SK-N-SH (cell line): ENCODE measurements at regions not wholly inside any gene's neighbourhood (a gene's known extent, or its start where the extent isn't known, plus 50 kb on each side); places are given as distances from the start of the nearest gene placed in this dataset.

ENCODE experiments used
- CTCF ChIA-PET: fragments of 300-600, 350-600 bp; formaldehyde crosslinking; extraction: SDS; loops from one replicate; lab custom pipeline; 2021; lab: Yijun Ruan, JAX
- POLR2A ChIA-PET: fragments of 350-600 bp; sonication (Branson Sonifier 250); formaldehyde crosslinking; extraction: SDS; loops from one replicate; lab custom pipeline; 2020; ENCODE audit warnings: antibody characterized with exemption, inconsistent platforms; lab: Yijun Ruan, JAX
- DNase-seq: peaks from one replicate; pipeline ENCODE4 v3.0.0; 2012
- H2AFZ ChIP-seq: fragments of 200-600 bp; sonication (generic); 2 replicates; pipeline ENCODE4 v1.8.1; 2016; ENCODE audit warnings: antibody characterized with exemption, mild to moderate bottlenecking, low read depth
- H3F3A ChIP-seq: fragments of 200-600 bp; sonication (generic); replicated peaks from 2 replicates; pipeline ENCODE3; 2016; ENCODE audit warnings: antibody characterized with exemption, mild to moderate bottlenecking; ENCODE audit not compliant: insufficient read depth
- H3K27ac ChIP-seq, 2 experiments: fragments of 200-500 bp in 1 of 2; fragments of 200-600 bp in 1 of 2; sonication (Bioruptor generic) in 1 of 2; sonication (generic), shearing (Covaris generic) in 1 of 2; 2 replicates each; pipeline versions ENCODE4 v1.5.1 to v1.6.1; 2014 to 2016; ENCODE audit warnings: low read depth in 2 of 2, inconsistent platforms in 1 of 2, low read length in 1 of 2, mild to moderate bottlenecking in 1 of 2, mixed read lengths in 1 of 2
- H3K27me3 ChIP-seq: fragments of 200-600 bp; sonication (generic), shearing (Covaris generic); 2 replicates; pipeline ENCODE4 v1.6.1; 2016; ENCODE audit warnings: mixed run types; ENCODE audit not compliant: insufficient read depth
- H3K36me3 ChIP-seq, 2 experiments: fragments of 200-500 bp in 1 of 2; fragments of 200-600 bp in 1 of 2; sonication (Bioruptor generic) in 1 of 2; sonication (generic) in 1 of 2; replicated peaks in 1 of 2; 2 replicates each; pipeline versions ENCODE3 to v1.5.1; 2014 to 2016; ENCODE audit warnings: low read length in 1 of 2, mild to moderate bottlenecking in 1 of 2; ENCODE audit not compliant: insufficient read depth in 2 of 2, control insufficient read depth in 1 of 2
- H3K4me1 ChIP-seq, 2 experiments: fragments of 200-500 bp in 1 of 2; fragments of 200-600 bp in 1 of 2; sonication (Bioruptor generic) in 1 of 2; sonication (generic), shearing (Covaris generic) in 1 of 2; 2 replicates each; pipeline versions ENCODE4 v1.5.1 to v1.6.1; 2014 to 2016; ENCODE audit warnings: low read depth in 1 of 2, low read length in 1 of 2, mixed run types in 1 of 2; ENCODE audit not compliant: insufficient read depth in 2 of 2, control insufficient read depth in 1 of 2
- H3K4me2 ChIP-seq: fragments of 200-600 bp; sonication (generic), shearing (Covaris generic); 2 replicates; pipeline ENCODE4 v1.6.1; 2017; ENCODE audit warnings: mixed run types
- H3K4me3 ChIP-seq, 2 experiments: fragments of 200-500 bp in 1 of 2; fragments of 200-600 bp in 1 of 2; sonication (Bioruptor generic) in 1 of 2; sonication (generic), shearing (Covaris generic) in 1 of 2; 2 replicates each; pipeline versions ENCODE4 v1.5.1 to v1.8.1; 2014 to 2016; ENCODE audit warnings: low read depth in 2 of 2, inconsistent platforms in 1 of 2, low read length in 1 of 2, mild to moderate bottlenecking in 1 of 2, mixed read lengths in 1 of 2, moderate library complexity in 1 of 2
- H3K79me2 ChIP-seq: fragments of 200-600 bp; sonication (generic); 2 replicates; pipeline ENCODE4 v1.8.1; 2017; ENCODE audit warnings: mild to moderate bottlenecking; ENCODE audit not compliant: insufficient read depth
- H3K9ac ChIP-seq: fragments of 200-600 bp; sonication (generic); 2 replicates; pipeline ENCODE4 v1.6.1; 2017; ENCODE audit warnings: mixed run types
- H3K9me2 ChIP-seq: fragments of 200-600 bp; sonication (generic); 2 replicates; pipeline ENCODE4 v1.6.1; 2017; ENCODE audit warnings: mixed run types
- H3K9me3 ChIP-seq: fragments of 200-600 bp; sonication (generic); 2 replicates; pipeline ENCODE4 v1.6.1; 2017; ENCODE audit warnings: mixed run types, mild to moderate bottlenecking, moderate library complexity
- H4K20me1 ChIP-seq: fragments of 200-600 bp; sonication (generic); 2 replicates; pipeline ENCODE4 v1.6.1; 2017; ENCODE audit warnings: mild to moderate bottlenecking, mixed run types; ENCODE audit not compliant: insufficient read depth
- CTCF ChIP-seq: fragments of 200-600 bp; sonication (generic); IDR thresholded peaks from 2 replicates; pipeline ENCODE4 v1.6.1; 2017; ENCODE audit warnings: antibody characterized with exemption, mild to moderate bottlenecking, moderate library complexity
- ELF1 ChIP-seq: IDR thresholded peaks from 2 replicates; pipeline ENCODE4 v1.4.0; 2012
- EP300 ChIP-seq, 2 experiments: IDR thresholded peaks; 2 replicates each; pipeline versions ENCODE4 v1.4.0 to v1.6.1; 2012; ENCODE audit warnings: borderline replicate concordance in 1 of 2, low read depth in 1 of 2, low read length in 1 of 2
- EZH2phosphoT487 ChIP-seq: fragments of 200-600 bp; sonication (generic); IDR thresholded peaks from 2 replicates; pipeline ENCODE4 v1.6.1; 2017; ENCODE audit warnings: low read depth, mixed run types, mild to moderate bottlenecking, antibody characterized with exemption, moderate library complexity, borderline replicate concordance
- FOXM1 ChIP-seq: IDR thresholded peaks from 2 replicates; pipeline ENCODE4 v1.4.0; 2012; ENCODE audit warnings: low read depth, mild to moderate bottlenecking
- JUND ChIP-seq: IDR thresholded peaks from 2 replicates; pipeline ENCODE4 v1.4.0; 2012
- MAX ChIP-seq: IDR thresholded peaks from 2 replicates; pipeline ENCODE4 v1.4.0; 2012; ENCODE audit warnings: low read depth
- MXI1 ChIP-seq: IDR thresholded peaks from 2 replicates; pipeline ENCODE4 v1.6.1; 2012; ENCODE audit warnings: mild to moderate bottlenecking, low read depth, low read length, improper control_type of control experiment
- NFIC ChIP-seq: IDR thresholded peaks from 2 replicates; pipeline ENCODE4 v1.4.0; 2012; ENCODE audit warnings: borderline replicate concordance
- NRF1 ChIP-seq: IDR thresholded peaks from 2 replicates; pipeline ENCODE4 v1.6.1; 2012; ENCODE audit warnings: low read depth, mild to moderate bottlenecking, low read length
- RAD21 ChIP-seq: IDR thresholded peaks from 2 replicates; pipeline ENCODE4 v1.6.1; 2012; ENCODE audit warnings: mild to moderate bottlenecking, low read length
- RFX5 ChIP-seq: IDR thresholded peaks from 2 replicates; pipeline ENCODE4 v1.6.1; 2012; ENCODE audit warnings: mild to moderate bottlenecking, improper control_type of control experiment, low read length
- SIN3A ChIP-seq: IDR thresholded peaks from 2 replicates; pipeline ENCODE4 v1.6.1; 2012; ENCODE audit warnings: low read depth, mild to moderate bottlenecking, low read length, moderate library complexity, borderline replicate concordance
- TCF12 ChIP-seq: IDR thresholded peaks from 2 replicates; pipeline ENCODE4 v1.4.0; 2012
- TEAD4 ChIP-seq: IDR thresholded peaks from 2 replicates; pipeline ENCODE4 v1.4.0; 2012; ENCODE audit warnings: mild to moderate bottlenecking, borderline replicate concordance; ENCODE audit not compliant: insufficient read depth
- USF1 ChIP-seq: IDR thresholded peaks from 2 replicates; pipeline ENCODE4 v1.4.0; 2012; ENCODE audit warnings: low read depth, borderline replicate concordance
- WGBS: methylation state at CpG from one replicate; pipeline ENCODE4 v1.1.6; 2017; ENCODE audit warnings: low lambda C conversion rate; 5-methylcytosine and 5-hydroxymethylcytosine counted together
- TF ChIP-seq, protein P1 (sequence below): fragments of 150-350 bp; IDR thresholded peaks from 2 replicates; pipeline ENCODE4 v1.6.1; 2017; ENCODE audit warnings: antibody characterized with exemption, low read length, low read depth, borderline replicate concordance
- TF ChIP-seq, protein P2 (sequence below): IDR thresholded peaks from 2 replicates; pipeline ENCODE4 v1.6.1; 2012; ENCODE audit warnings: mild to moderate bottlenecking, low read depth, low read length, moderate library complexity

DNA sequence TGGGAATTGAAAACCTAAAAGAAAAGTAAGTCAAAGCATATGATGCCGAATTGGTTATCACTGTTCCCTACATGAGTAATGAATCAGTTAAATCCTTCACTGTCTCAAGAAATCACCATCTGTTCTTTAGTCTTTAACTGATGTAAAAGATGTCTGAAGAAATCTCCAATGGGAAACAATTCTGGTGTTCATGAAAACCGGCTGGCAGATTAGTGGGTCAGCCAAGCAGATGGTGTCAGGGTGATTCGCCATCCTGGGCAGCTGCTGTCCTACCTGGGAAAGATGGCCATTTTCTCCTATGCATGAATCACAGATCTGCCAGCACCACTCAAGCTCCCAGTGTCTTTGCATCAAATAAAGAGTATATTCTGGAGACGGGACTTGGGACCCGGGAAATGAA, 925.2 kb upstream of the GHITM start (continued):
- TF ChIP-seq ELF1: no peak
- peak; percentile 92 for TF ChIP-seq TCF12
- no peak for TF ChIP-seq RAD21
- no peak for TF ChIP-seq RFX5
- TF ChIP-seq JUND: peak; percentile 60
- TF ChIP-seq CTCF: no peak
- no peak for TF ChIP-seq USF1
- TF ChIP-seq, all 33 proteins: peak for 7

GRCh38 chr10:83218205-83218604, 921.1 kb upstream of the GHITM start:
- Histone ChIP-seq H3K79me2 (no peaks in the 10 kb centered on the region), H3F3A (no peaks in the 10 kb centered on the region), H3K27me3 (no peaks in the 10 kb centered on the region), H3K4me1 (no peaks in the 10 kb centered on the region), H3K4me2 (no peak overlapping the region), H3K9me3 (no peaks in the 10 kb centered on the region), H3K4me3 (no peak overlapping the region), H4K20me1 (no peaks in the 10 kb centered on the region), H3K9ac (no peak overlapping the region), H2AFZ (no peak overlapping the region), H3K9me2 (no peaks in the 10 kb centered on the region)
- 79% methylated on average over 5 of the region's 5 CpGs for WGBS
- peak; percentile 6 for DNase-seq
- TF ChIP-seq NFIC: no peak
- TF ChIP-seq, all 33 proteins: peak for 0
- ChIA-PET CTCF (no interaction called here), POLR2A (no interaction called here)
- Histone ChIP-seq H3K36me3 (no peaks in the 10 kb centered on the region), H3K27ac (no peak overlapping the region)

- no peaks in the 10 kb centered on the region for H3K9me2 ChIP-seq
- 61% methylated on average over 6 of the region's 6 CpGs for WGBS
- H3K9me3 ChIP-seq: no peaks in the 10 kb centered on the region
- no peak overlapping the region for H3K27ac ChIP-seq
- no peaks in the 10 kb centered on the region for H3K36me3 ChIP-seq
- DNase-seq: no peak
- no peak overlapping the region for H3K4me2 ChIP-seq
- no peak overlapping the region for H3K4me3 ChIP-seq
- ChIA-PET CTCF (interaction anchor here (0.6 to 1.5 kb wide), 2 partner anchors 10 to 52 kb away, joined by 3 to 5 read pairs; no protein-coding TSS in a partner anchor), POLR2A (no interaction called here)
- H4K20me1 ChIP-seq: no peaks in the 10 kb centered on the region
- H3K9ac ChIP-seq: no peak overlapping the region
- no peaks in the 10 kb centered on the region for H3K4me1 ChIP-seq
- H3F3A ChIP-seq: no peaks in the 10 kb centered on the region
- no peaks in the 10 kb centered on the region for H3K27me3 ChIP-seq
- no peaks in the 10 kb centered on the region for H3K79me2 ChIP-seq
- H2AFZ ChIP-seq: no peak overlapping the region
- TF ChIP-seq USF1 (no peak), MXI1 (no peak), NRF1 (no peak), EZH2phosphoT487 (no peak), TEAD4 (no peak), RAD21 (no peak), SIN3A (no peak), EP300 (IDR thresholded peaks at IDR 0.05; ENCODE audit: borderline replicate concordance in 1 of 2, low read depth in 1 of 2, low read length in 1 of 2) (no peak), FOXM1 (no peak), JUND (no peak), MAX (no peak)
- TF ChIP-seq, protein P1, sequence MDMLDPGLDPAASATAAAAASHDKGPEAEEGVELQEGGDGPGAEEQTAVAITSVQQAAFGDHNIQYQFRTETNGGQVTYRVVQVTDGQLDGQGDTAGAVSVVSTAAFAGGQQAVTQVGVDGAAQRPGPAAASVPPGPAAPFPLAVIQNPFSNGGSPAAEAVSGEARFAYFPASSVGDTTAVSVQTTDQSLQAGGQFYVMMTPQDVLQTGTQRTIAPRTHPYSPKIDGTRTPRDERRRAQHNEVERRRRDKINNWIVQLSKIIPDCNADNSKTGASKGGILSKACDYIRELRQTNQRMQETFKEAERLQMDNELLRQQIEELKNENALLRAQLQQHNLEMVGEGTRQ: no peak
- TF ChIP-seq, protein P2, sequence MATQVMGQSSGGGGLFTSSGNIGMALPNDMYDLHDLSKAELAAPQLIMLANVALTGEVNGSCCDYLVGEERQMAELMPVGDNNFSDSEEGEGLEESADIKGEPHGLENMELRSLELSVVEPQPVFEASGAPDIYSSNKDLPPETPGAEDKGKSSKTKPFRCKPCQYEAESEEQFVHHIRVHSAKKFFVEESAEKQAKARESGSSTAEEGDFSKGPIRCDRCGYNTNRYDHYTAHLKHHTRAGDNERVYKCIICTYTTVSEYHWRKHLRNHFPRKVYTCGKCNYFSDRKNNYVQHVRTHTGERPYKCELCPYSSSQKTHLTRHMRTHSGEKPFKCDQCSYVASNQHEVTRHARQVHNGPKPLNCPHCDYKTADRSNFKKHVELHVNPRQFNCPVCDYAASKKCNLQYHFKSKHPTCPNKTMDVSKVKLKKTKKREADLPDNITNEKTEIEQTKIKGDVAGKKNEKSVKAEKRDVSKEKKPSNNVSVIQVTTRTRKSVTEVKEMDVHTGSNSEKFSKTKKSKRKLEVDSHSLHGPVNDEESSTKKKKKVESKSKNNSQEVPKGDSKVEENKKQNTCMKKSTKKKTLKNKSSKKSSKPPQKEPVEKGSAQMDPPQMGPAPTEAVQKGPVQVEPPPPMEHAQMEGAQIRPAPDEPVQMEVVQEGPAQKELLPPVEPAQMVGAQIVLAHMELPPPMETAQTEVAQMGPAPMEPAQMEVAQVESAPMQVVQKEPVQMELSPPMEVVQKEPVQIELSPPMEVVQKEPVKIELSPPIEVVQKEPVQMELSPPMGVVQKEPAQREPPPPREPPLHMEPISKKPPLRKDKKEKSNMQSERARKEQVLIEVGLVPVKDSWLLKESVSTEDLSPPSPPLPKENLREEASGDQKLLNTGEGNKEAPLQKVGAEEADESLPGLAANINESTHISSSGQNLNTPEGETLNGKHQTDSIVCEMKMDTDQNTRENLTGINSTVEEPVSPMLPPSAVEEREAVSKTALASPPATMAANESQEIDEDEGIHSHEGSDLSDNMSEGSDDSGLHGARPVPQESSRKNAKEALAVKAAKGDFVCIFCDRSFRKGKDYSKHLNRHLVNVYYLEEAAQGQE: no peak
Observed at GRCh38 chr10:83222300-83222699, 917.0 kb upstream of the GHITM start.
